DOHH2 (cell line): ENCODE measurements at regions not wholly inside any gene's neighbourhood (a gene's known extent, or its start where the extent isn't known, plus 50 kb on each side); places are given as distances from the start of the nearest gene placed in this dataset.

Experiments used
- CTCF ChIP-seq: fragments of 200-600 bp; sonication (generic); IDR thresholded peaks from one replicate; pipeline ENCODE4 v1.5.1; 2014; ENCODE audit warnings: antibody characterized with exemption, mild to moderate bottlenecking, low read depth, low read length; ENCODE audit not compliant: poor library complexity, severe bottlenecking
- EZH2phosphoT487 ChIP-seq: fragments of 200-600 bp; sonication (generic); IDR thresholded peaks from 2 replicates; pipeline ENCODE4 v1.6.1; 2017; ENCODE audit warnings: borderline replicate concordance, mild to moderate bottlenecking, antibody characterized with exemption, low read length, moderate library complexity, mixed read lengths

DNA sequence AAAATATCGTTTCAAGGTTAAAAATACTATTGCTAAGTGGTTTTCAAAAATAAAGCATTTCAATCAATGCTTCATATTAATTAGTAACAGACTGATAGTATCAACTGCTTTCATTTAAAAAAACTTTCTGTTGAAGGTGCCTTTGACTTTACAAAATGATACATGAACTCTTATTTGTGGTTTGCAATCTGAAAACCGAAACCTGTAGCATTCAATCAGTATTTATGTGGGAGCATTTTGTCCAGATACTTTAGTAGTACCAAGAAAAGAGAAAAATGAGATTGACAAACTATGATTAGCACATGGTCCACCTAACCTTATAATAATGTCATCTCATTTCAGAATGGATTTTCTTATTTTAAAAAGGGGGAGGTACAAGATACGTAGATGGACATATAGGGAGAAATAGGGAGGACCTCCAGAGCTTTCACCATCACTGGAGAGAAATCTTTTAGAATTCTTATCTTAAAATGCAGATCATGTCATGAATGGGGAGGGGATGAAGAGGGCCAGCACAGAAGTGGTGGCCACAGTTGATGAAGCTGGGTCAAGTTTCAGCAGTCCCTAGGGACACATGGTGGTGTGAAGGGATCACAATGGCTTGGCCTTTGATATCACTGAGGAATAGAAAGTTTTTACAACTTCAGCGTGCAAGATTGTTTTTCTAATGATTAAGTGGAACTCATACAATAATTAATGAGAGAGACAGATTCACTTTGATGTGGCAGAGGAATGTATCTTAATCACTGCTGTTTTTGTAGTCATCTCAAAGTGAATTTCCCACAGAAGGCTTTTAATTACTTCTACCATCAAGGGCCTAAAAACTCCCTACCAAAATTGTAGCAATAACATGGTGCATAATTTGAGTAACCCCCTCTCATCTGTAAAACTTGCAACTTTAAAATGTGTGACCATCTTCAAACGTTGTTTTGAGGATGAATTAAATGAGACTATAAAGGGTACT, 322.3 kb upstream of the EDIL3 start:
- TF ChIP-seq CTCF (no peak), EZH2phosphoT487 (no peak)
